Glutamatergic neuron (in vitro differentiated cells): ENCODE measurements at regions not wholly inside any gene's neighbourhood (a gene's known extent, or its start where the extent isn't known, plus 50 kb on each side); places are given as distances from the start of the nearest gene placed in this dataset.

Experiments used
- DNase-seq: peaks from one replicate; pipeline ENCODE4 v3.0.0; 2022
- H3K27ac Mint-ChIP-seq: one replicate; pipeline ENCODE4 v1.8.0; 2020; ENCODE audit warnings: mild to moderate bottlenecking, mixed read lengths, inconsistent platforms; ENCODE audit not compliant: unreplicated experiment
- H3K27me3 Mint-ChIP-seq: one replicate; pipeline ENCODE4 v1.8.0; 2020; ENCODE audit warnings: mild to moderate bottlenecking, moderate library complexity, mixed read lengths, inconsistent platforms; ENCODE audit not compliant: unreplicated experiment
- H3K36me3 Mint-ChIP-seq: one replicate; pipeline ENCODE4 v1.8.0; 2020; ENCODE audit warnings: mild to moderate bottlenecking, mixed read lengths, inconsistent platforms; ENCODE audit not compliant: unreplicated experiment
- H3K4me1 Mint-ChIP-seq: one replicate; pipeline ENCODE4 v1.8.0; 2020; ENCODE audit warnings: mild to moderate bottlenecking, low read depth, mixed read lengths, inconsistent platforms; ENCODE audit not compliant: unreplicated experiment
- H3K4me3 Mint-ChIP-seq: one replicate; pipeline ENCODE4 v1.8.0; 2020; ENCODE audit warnings: mild to moderate bottlenecking, mixed read lengths, inconsistent platforms; ENCODE audit not compliant: unreplicated experiment
- H3K9me3 Mint-ChIP-seq: one replicate; pipeline ENCODE4 v1.8.0; 2020; ENCODE audit warnings: mild to moderate bottlenecking, moderate library complexity, mixed read lengths, inconsistent platforms; ENCODE audit not compliant: unreplicated experiment
- CTCF ChIP-seq: fragments of 200-600 bp; sonication (generic); IDR thresholded peaks from one replicate; pipeline ENCODE4 v1.5.0; 2021; ENCODE audit not compliant: partially characterized antibody, unreplicated experiment

DNA sequence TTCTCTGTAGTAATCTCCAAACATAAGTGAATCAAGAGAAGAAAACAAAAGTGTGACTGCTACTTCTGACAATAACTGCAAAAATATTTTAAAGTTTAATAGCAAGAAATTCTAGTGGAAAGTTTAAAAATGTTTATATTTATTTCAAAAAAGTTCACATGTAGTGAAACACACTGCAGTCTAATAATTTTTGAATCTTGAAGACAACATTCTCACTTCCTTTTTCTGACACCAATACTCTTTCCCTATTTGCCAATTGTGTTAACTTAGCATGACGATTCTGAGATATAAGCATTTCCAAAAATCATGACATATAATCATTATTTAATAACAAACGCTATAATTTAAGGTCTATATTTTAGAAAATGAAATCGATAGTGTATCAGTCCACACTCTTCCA is 429.1 kb upstream of the PKDCC start:
- Mint-ChIP-seq H3K27ac (no peak overlapping the region), H3K4me1 (peaks cover 12% of the 10 kb centered on the region), H3K36me3 (no peaks in the 10 kb centered on the region), H3K4me3 (no peak overlapping the region), H3K9me3 (no peaks in the 10 kb centered on the region), H3K27me3 (no peaks in the 10 kb centered on the region)
- DNase-seq, result no peak
- TF ChIP-seq CTCF, result no peak

DNA sequence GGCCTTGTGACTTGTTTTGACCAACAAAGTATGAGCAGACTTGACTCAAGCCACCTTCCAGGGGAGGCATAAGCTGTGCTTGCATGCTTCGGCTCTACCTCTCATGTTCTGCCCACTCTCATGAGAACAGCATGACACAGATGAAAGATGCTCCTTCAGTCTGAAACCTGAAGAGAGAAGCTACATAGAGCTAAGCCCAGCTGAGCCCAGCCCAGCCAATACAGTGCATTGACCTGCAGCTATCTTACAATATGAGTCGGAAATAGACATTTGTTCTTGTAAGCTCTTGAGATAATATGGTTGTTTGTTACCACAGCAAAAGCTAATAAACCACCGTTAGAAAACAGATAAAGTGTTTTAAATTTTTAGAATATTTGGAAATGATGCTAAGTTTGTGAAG is 426.7 kb upstream of the PKDCC start:
- peaks cover 3% of the 10 kb centered on the region for H3K27me3 Mint-ChIP-seq
- H3K4me1 Mint-ChIP-seq, result peaks cover 19% of the 10 kb centered on the region
- H3K4me3 Mint-ChIP-seq, result no peak overlapping the region
- H3K9me3 Mint-ChIP-seq, result no peaks in the 10 kb centered on the region
- TF ChIP-seq CTCF, result no peak
- H3K36me3 Mint-ChIP-seq, result no peaks in the 10 kb centered on the region
- peak overlapping the region; percentile 29 for H3K27ac Mint-ChIP-seq
- DNase-seq, result peak; percentile 26

GRCh38 chr2:41621563-41621962 is 426.3 kb upstream of the PKDCC start:
- Mint-ChIP-seq H3K4me1 (peaks cover 19% of the 10 kb centered on the region), H3K36me3 (no peaks in the 10 kb centered on the region), H3K27me3 (peaks cover 3% of the 10 kb centered on the region), H3K4me3 (no peak overlapping the region), H3K27ac (no peak overlapping the region), H3K9me3 (no peaks in the 10 kb centered on the region)
- TF ChIP-seq CTCF, result no peak
- DNase-seq, result no peak

DNA sequence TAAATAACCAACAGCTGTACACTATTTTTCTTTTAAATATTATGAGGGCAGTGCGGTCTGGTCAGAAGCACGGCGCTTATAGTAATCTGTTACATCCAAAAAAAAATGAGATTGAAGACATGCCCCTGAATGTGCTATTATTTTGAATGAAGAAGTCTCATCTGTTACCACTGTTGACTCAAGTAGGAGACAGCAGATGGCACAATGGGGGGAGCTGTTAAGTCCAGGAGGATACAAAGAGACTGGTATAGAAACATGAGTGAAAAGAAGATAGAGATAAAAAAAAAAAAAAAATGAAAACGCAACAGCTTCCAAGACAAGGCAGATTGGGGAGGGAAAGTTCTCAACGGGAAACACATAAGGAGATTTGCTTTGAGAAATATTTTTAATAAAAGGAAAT is 425.5 kb upstream of the PKDCC start:
- Mint-ChIP-seq H3K36me3 (no peaks in the 10 kb centered on the region), H3K9me3 (no peaks in the 10 kb centered on the region), H3K27ac (peak overlapping the region; percentile 84), H3K27me3 (peaks cover 3% of the 10 kb centered on the region), H3K4me3 (no peak overlapping the region), H3K4me1 (peaks cover 19% of the 10 kb centered on the region)
- TF ChIP-seq CTCF, result no peak
- DNase-seq, result no peak

GRCh38 chr2:41626936-41627335 is 420.9 kb upstream of the PKDCC start:
- no peak overlapping the region for H3K27ac Mint-ChIP-seq
- peaks cover 15% of the 10 kb centered on the region for H3K4me1 Mint-ChIP-seq
- no peak overlapping the region for H3K4me3 Mint-ChIP-seq
- TF ChIP-seq CTCF, result no peak
- no peaks in the 10 kb centered on the region for H3K36me3 Mint-ChIP-seq
- H3K9me3 Mint-ChIP-seq, result no peaks in the 10 kb centered on the region
- peaks cover 3% of the 10 kb centered on the region for H3K27me3 Mint-ChIP-seq
- DNase-seq, result no peak
